ENCODE measurements at regions not wholly inside any gene's neighbourhood (a gene's known extent, or its start where the extent isn't known, plus 50 kb on each side); places are given as distances from the start of the nearest gene placed in this dataset.

DNA sequence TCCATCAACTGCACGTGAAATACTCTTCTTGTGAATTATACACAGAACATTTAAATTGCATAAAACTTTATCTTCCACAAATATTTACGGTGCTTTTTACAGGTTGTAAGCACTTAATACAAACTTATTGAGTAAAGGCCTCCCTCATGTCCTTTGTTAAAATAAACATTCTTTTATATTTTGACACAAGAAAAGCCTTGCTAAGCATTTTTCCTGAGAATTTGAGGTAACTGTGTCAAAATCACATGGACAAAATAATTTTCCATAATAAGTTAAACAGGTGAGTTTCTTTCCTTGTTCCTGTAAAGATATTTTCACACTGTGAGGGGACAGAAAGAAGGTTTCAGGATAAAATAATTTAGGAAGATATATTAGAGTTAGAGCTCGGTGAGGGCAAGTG lies 1317.1 kb upstream of the ZEB2 start:
- no peaks in the 10 kb centered on the region for H3K4me1 ChIP-seq (ENCODE audit: control insufficient read depth in 2 of 3, insufficient read depth in 2 of 3, low read depth in 1 of 3, low read length in 3 of 3)
- H3K9ac ChIP-seq (ENCODE audit: low read length in 3 of 3) = no peak overlapping the region
- no peaks in the 10 kb centered on the region for H3K9me3 ChIP-seq (ENCODE audit: control insufficient read depth in 2 of 3, insufficient read depth in 1 of 3, low read length in 3 of 3)
- H3K4me3 ChIP-seq (ENCODE audit: low read length in 3 of 3) = no peak overlapping the region
- intact Hi-C loops (cut with DNase I) = no loop called here
- TF ChIP-seq CTCF (IDR thresholded peaks at IDR 0.05; ENCODE audit: borderline replicate concordance, extremely low read depth, insufficient read depth) = no peak
- FAIRE-seq = no peak
- DNase-seq = no peak
- H3K36me3 ChIP-seq (ENCODE audit: control insufficient read depth in 2 of 3, insufficient read depth in 3 of 3, low read length in 3 of 3) = no peaks in the 10 kb centered on the region
- H3K27ac ChIP-seq (ENCODE audit: low read depth in 2 of 2, low read length in 2 of 2) = no peak overlapping the region
- no peaks in the 10 kb centered on the region for H3K27me3 ChIP-seq (ENCODE audit: control insufficient read depth, insufficient read depth, low read length)

DNA sequence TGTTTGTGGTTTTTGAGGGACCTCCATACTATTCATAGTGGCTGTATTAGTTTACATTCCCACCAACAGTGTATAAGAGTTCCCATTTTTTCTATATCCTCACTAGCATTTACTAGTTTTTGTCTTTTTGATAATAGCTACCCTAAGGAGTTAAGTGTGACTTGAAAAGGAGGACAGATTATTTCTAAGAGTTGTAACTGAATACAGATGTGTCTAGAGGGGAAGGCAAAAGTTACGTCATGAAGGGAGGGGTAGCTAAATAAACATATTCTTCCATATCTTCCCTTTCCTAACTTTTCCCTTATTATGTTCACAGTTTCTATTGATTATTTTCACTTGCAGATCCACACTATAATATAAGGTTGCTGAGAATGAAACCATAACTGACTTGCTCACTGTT lies 1315.7 kb upstream of the ZEB2 start:
- H3K4me3 ChIP-seq (ENCODE audit: low read length in 3 of 3) = no peak overlapping the region
- no peak for FAIRE-seq
- intact Hi-C loops (cut with DNase I) = no loop called here

GRCh38 chr2:145832681-145833080 lies 1312.8 kb upstream of the ZEB2 start:
- no peaks in the 10 kb centered on the region for H3K4me1 ChIP-seq (ENCODE audit: control insufficient read depth in 2 of 3, insufficient read depth in 2 of 3, low read depth in 1 of 3, low read length in 3 of 3)
- H3K27me3 ChIP-seq (ENCODE audit: control insufficient read depth, insufficient read depth, low read length) = no peaks in the 10 kb centered on the region
- TF ChIP-seq CTCF (IDR thresholded peaks at IDR 0.05; ENCODE audit: borderline replicate concordance, extremely low read depth, insufficient read depth) = no peak
- DNase-seq (no peak), FAIRE-seq (no peak)
- no peaks in the 10 kb centered on the region for H3K9me3 ChIP-seq (ENCODE audit: control insufficient read depth in 2 of 3, insufficient read depth in 1 of 3, low read length in 3 of 3)
- intact Hi-C loops (cut with DNase I) = no loop called here
- no peaks in the 10 kb centered on the region for H3K36me3 ChIP-seq (ENCODE audit: control insufficient read depth in 2 of 3, insufficient read depth in 3 of 3, low read length in 3 of 3)
- no peak overlapping the region for H3K9ac ChIP-seq (ENCODE audit: low read length in 3 of 3)
- H3K27ac ChIP-seq (ENCODE audit: low read depth in 2 of 2, low read length in 2 of 2) = no peak overlapping the region
- no peak overlapping the region for H3K4me3 ChIP-seq (ENCODE audit: low read length in 3 of 3)

More for the DNA sequence above, 1315.7 kb upstream of the ZEB2 start:
- no peak overlapping the region for H3K9ac ChIP-seq (ENCODE audit: low read length in 3 of 3)
- no peaks in the 10 kb centered on the region for H3K4me1 ChIP-seq (ENCODE audit: control insufficient read depth in 2 of 3, insufficient read depth in 2 of 3, low read depth in 1 of 3, low read length in 3 of 3)
- no peak overlapping the region for H3K27ac ChIP-seq (ENCODE audit: low read depth in 2 of 2, low read length in 2 of 2)
- no peaks in the 10 kb centered on the region for H3K9me3 ChIP-seq (ENCODE audit: control insufficient read depth in 2 of 3, insufficient read depth in 1 of 3, low read length in 3 of 3)
- DNase-seq = no peak
- TF ChIP-seq CTCF (IDR thresholded peaks at IDR 0.05; ENCODE audit: borderline replicate concordance, extremely low read depth, insufficient read depth) = no peak
- no peaks in the 10 kb centered on the region for H3K36me3 ChIP-seq (ENCODE audit: control insufficient read depth in 2 of 3, insufficient read depth in 3 of 3, low read length in 3 of 3)
- no peaks in the 10 kb centered on the region for H3K27me3 ChIP-seq (ENCODE audit: control insufficient read depth, insufficient read depth, low read length)

DNA sequence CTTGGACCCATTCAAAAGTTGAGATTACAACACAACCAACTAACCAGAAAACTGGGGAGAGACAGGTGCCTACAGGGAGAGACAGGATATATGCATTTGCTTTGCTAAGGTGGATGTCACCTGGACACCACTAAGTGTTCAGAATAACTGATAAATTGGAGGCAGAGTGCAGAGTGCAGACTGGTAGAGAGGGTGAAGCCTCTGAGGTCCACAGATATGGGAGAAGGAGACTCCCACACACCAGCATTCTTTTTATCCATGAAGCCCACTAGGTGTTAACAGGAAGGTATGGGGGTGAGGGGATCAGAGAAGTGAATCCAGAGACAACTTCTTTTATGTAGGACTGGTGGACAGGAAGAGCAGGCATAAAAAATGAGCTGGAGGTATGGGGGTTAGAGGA lies 1310.0 kb upstream of the ZEB2 start:
- no peaks in the 10 kb centered on the region for H3K9me3 ChIP-seq (ENCODE audit: control insufficient read depth in 2 of 3, insufficient read depth in 1 of 3, low read length in 3 of 3)
- H3K4me1 ChIP-seq (ENCODE audit: control insufficient read depth in 2 of 3, insufficient read depth in 2 of 3, low read depth in 1 of 3, low read length in 3 of 3) = no peaks in the 10 kb centered on the region
- DNase-seq (no peak), FAIRE-seq (no peak)
- no peak overlapping the region for H3K27ac ChIP-seq (ENCODE audit: low read depth in 2 of 2, low read length in 2 of 2)
- no peak overlapping the region for H3K9ac ChIP-seq (ENCODE audit: low read length in 3 of 3)
- H3K27me3 ChIP-seq (ENCODE audit: control insufficient read depth, insufficient read depth, low read length) = no peaks in the 10 kb centered on the region
- intact Hi-C loops (cut with DNase I) = no loop called here
- no peak for TF ChIP-seq CTCF (IDR thresholded peaks at IDR 0.05; ENCODE audit: borderline replicate concordance, extremely low read depth, insufficient read depth)
- no peak overlapping the region for H3K4me3 ChIP-seq (ENCODE audit: low read length in 3 of 3)
- no peaks in the 10 kb centered on the region for H3K36me3 ChIP-seq (ENCODE audit: control insufficient read depth in 2 of 3, insufficient read depth in 3 of 3, low read length in 3 of 3)

Measured in kidney (tissue), 13 donors.